HS-5 (cell line): ENCODE measurements at regions not wholly inside any gene's neighbourhood (a gene's known extent, or its start where the extent isn't known, plus 50 kb on each side); places are given as distances from the start of the nearest gene placed in this dataset.
"Not testable (repeated sequence)": the region's sequence is repeated elsewhere in the genome, so short reads cannot be mapped to it uniquely, and the experiment has no call there.

ENCODE experiments used
- DNase-seq: peaks from one replicate; pipeline ENCODE4 v3.0.0-alpha.2; 2012; ENCODE audit warnings: low read depth

DNA sequence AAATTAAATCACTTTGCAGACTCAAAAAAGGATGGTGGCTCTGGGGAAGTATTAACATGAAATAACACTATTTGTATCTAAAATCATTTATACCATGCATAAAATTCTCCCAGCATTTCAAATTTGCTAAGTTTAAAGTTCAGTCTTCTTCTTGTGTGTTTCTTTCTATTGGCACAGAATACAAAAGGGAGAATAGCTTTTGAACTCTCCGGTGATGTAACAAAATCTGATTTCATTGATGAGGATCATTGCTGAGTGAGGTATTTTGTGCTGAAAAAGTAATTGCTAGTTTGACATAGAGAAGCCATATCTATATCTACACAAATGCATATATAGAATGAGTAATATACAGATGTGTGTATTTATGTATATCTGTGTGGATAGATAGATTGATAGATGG lies 174.8 kb downstream of the LACC1 start:
- no peak for DNase-seq

DNA sequence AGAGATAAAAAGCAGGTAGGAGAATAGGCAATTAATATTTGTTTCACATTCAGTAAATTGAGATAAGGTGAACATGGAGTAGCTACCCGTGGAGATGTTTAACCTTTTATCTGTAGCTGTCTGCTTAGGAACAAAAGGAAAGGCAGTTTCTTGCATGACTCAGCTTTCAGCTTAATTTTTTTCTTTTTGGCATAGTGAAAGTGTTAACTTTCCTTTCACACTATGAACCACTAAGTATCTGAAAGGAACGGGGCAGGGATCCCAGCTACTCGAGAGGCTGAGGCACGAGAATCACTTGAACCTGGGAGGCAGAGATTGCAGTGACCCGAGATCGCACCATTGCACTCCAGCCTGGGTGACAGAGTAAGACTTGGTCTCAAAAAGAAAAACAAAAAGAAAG lies 176.0 kb downstream of the LACC1 start:
- not testable (repeated sequence) for DNase-seq

DNA sequence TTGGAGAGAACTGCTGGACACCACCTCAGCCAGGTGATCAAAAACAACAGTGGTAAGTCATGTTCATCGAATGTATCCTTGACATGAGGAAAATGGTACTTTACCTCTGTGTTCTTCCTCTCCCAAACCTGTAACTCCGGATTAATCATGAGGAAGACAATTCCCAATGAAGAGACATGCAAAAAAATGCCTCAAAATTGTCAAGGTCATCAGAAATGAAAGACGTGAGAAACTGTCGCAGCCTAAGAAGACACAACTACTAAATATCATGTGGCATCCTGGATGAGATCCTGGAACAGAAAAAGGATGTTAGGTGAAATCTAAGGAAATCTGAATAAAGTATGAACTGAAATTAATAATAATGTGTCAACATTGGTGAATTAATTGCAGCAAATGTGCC lies 178.4 kb downstream of the LACC1 start:
- no peak for DNase-seq

DNA sequence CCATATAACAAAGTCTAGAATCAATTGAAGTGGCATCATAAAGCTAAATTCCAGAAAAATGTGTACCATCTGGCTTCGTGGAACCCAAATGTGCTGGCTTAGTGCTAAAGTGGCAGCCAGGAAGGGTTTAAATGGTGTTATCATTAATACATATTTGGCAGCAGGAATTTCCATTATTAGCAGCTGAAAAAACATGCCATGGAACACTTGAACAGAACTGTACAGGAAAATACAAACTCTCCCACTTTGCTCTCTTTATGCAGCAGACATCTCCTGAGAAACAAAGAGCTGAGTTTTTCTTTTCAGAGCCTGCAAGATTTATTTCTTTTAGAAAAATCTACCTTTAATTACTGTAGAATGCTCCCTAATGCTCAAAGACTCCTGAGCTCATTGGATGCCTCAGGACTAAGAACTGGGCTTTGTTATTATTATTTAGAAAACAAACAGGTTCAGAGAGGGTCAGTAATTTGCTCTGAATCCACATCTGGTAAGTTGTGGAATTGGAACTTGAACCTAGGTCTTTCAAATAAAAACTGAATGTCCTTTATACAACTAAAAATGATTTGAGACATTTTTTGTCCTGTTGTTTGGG lies 179.0 kb downstream of the LACC1 start:
- DNase-seq: no peak

DNA sequence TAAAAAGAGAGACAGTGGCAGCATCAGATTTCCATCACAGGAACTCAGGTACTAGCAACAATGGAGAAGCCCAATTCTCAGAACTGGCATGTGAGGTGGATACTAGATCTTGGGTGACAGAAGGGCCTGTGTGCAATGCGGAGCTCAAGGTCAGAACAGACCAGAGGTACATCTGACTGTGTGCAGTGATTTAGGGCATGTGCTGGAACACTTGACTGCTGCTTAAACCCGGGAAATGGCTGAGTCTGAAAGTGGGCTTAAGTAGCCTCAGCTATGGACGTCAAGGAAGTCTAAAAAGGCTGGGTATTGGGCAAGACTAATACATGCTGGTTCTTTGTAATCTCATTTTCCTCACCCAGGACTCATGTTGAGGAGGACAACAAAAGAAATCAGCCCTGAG lies 182.2 kb downstream of the LACC1 start:
- no peak for DNase-seq

DNA sequence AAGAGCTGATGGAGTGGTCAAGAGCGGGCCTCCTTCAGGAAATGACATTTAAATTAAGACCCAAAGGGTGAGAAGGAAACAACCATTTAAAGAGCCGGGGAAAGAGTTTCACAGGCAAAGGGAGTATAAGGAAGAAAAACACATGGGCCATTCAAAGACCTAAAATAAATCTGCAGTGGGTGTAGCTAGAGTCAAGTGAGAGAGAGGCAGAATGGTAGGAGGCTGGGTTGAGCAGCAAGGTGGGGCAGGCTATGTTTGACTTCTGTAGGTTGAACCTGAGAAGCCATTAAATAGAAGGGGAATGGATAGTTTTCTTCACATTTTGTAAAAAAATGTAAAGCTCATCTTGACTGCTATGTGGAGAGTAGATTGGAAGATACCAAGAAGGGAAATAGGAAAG lies 183.8 kb downstream of the LACC1 start:
- no peak for DNase-seq

DNA sequence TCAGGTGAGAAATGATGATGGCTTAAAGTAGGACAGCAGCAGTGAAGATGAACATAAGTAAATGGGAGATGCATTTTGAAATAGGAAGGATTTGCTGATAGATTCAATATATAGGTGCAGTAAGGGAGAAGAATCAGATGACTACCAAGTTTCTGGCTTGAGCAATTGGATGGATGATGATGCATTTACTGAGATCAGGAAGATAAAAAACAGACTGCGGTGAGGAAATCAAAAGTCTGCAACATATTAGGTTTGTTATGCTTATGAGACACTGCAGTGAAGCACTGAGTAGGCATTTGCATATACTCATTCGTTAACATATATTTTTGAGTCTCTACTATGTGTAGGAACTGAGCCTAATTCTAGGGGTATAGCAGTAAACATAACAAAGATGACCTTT lies 184.2 kb downstream of the LACC1 start:
- no peak for DNase-seq

DNA sequence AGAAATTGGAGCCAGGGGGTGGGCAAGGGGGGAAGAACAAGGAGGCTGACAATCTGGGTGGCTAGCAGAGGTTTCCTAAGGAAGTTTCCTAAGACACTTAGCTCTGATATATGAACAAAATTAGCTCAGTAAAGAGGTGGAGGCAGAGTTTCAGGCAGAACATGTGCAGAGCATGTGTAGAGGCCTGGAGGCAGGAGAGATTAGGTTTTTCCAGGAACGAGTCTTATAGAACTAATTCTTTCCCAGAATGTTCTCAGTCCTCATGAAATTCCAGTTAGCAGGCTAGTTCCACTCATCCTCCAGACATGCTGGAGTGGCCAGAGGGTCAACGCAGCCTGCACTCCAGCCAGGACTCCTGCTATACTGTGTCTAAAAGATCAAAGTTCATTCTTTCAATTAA lies 184.7 kb downstream of the LACC1 start:
- no peak for DNase-seq

DNA sequence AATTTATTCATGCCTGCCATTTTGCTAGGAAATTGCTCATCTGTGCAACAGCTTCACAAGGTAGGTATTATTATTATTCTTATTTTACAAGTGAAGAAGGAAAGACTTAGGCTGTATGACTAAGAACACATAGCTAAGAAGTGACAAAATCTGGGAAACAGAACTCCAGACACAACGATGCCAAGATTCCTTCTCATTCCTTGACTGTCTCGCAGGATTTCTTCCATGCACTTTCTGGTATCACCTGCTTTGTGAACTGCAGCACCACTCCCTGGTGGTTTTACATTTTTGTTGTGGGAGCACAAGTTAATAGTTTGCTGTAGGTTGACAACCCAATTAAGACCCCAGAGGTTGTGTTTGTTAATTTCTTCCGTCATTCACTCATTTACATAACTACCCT lies 188.5 kb downstream of the LACC1 start:
- DNase-seq: no peak

DNA sequence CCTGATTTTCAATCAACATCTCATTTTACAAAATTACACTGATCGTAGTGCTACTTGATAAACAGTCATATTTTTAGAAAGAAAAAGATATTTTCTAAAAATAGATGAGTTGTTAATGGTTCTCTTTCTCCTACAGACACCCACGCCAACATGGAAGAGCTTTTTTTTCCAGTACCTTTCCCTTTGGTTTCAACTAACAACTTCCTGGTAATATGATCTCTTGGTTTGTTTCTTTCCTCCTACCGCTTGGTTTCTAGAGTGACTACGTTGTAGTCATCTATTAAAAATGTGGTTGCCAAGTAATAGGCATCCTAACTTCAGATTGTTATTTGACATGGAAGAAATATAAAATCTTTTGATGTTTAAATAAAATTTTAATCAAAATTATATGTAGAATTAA lies 189.0 kb downstream of the LACC1 start:
- DNase-seq: peak; percentile 18

DNA sequence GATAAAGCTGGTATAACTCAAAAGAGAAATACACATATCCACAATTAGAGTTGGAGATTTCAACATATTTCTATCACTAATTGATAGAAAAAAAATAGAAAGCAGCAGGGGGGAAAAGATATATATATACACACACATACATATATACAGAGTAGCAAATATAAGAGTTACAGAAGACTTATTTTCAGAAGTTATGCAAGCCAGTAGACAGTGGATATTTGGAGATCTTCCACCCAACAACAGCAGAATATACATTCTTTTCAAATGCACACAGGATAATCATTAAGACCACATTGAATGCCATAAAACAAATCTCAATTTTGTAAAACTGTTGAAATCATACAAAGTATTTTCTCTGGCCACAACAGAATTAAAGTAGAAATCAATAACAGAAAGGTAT lies 192.8 kb downstream of the LACC1 start:
- no peak for DNase-seq

DNA sequence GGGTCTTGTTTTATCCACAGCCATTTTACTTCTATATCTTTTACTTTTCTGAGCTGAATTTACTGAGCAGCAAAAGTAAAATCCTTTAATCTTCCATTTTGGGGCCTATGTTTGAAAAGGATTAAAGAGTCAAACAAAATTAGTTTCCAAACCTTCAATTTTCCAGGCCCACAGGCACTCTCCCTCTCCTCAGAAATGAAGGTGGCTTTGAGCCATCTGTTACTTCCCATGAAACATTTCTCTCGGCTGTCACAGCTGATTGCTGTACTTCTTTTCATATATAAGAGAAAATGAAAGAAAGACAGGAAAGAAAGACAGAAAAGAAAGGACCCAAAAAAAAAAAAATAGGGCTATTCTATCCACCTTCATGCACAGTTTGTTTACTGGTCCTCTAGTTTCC lies 194.9 kb downstream of the LACC1 start:
- no peak for DNase-seq

DNA sequence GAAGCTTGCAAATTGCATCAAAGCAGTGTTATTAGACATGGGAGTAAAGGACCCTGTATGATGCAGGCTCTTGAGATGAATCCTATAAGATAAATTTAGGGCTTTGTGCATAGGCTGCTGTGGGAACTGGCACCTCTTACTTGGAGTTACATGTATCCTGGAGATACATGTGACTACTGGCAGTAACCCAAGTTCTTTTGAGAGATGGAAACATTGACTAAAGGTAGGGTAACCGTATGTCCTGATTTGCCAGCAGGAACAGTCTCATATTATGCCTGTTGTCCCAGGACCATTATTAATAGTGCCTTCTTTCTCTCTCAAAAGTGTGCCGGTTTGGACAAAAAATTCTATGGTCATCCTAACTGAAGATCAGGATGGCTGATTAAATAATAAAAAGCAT lies 195.4 kb downstream of the LACC1 start:
- DNase-seq: no peak

DNA sequence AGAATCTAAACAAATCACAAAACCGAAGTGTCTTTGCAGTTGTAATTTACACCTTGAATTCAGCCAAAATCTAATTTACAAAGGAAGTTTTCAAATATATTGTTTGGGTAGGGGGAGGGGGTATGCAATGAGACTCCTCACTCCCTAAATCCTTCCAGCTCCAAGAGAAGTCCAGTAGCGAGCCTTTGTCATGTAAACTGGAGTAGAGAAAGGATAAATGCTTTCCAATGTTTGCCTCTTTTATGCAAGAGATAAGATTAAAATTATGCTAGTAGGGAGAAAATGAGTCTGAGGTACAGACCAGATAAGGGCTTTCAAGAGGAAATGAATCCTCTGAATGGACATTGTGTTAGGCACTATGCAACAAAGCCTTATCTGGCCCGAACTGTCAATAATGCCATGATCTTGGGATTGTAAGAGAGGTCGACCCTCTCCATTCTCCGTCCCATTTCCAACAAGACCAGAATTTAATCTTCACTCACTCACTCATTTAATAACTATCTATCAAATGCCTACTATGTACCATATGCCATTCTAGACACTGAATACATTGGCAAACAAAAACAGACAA lies 199.2 kb downstream of the LACC1 start:
- no peak for DNase-seq

DNA sequence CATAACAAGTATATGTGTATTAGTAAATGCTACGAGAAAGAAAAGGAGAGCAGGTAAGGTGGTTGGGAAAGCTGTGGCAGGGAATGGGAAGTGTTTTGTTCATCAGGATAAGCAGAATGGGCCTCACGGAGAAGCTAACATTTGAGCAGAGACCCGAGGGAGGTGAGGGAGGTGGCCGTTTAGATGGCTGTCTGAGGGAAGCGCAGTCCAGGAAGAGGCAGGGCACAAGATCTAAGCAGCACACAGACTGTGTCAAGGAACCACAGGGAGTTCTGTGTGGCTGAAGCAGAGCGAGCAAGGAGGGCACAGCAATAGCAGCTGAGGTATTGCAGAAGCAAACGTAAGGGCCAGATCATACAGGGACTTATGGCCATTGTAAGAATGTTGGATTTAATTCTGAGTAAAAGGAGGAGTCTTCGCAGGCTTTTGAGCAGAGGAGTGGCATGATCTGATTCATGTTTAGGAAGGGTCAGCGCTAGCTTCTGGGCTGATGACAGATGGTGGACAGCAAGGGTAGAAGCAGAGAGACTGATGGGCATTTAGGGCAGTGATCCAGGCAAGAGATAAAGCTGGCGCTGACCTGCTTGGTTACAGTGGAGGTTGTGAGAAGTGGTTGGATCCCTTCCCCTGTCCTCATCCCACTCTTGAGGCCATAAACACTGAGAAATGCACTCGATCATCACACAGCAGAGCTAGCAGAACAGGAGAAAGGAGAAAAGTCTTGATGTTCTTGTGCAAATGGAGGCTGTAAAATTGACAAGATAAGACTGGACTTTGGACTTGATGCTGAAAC lies 199.9 kb downstream of the LACC1 start:
- DNase-seq: no peak

DNA sequence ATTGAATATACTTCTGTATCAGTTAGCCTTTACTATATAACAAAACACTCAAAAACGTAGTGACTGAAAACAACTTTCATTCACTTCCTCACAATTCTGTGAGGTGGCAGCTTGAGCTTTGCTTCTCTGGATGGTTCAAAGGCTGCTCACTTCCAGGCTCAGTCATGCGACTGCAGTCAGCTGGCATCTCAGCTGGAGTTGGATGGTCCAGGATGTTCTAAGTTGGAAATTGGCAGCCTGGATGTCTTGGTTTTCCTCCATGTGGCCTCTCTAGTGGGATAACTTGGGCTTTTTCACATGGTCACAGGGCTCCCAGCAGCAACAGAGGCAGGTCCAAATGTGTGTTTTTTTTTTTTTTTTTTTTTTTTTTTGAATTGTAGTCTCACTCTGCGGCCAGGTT lies 204.4 kb downstream of the LACC1 start:
- DNase-seq: no peak

DNA sequence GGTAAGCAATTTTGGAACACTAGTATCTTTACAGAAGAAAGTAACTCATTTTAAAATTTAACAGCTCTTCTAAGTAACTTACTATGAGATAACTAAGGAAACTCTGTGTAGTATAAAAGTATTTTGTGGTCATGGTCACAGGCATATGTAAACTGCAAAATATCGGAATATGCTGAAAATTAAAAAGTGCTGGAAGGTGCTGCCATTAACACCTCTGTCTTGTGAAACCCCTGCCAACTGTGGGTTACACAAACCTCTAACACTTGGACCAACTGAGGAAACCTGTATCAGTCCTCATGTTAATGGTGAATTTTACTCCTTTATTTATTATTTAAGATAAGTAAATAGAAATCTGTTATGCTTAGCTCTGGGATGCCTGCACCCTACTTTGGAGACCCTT lies 206.7 kb downstream of the LACC1 start:
- no peak for DNase-seq

DNA sequence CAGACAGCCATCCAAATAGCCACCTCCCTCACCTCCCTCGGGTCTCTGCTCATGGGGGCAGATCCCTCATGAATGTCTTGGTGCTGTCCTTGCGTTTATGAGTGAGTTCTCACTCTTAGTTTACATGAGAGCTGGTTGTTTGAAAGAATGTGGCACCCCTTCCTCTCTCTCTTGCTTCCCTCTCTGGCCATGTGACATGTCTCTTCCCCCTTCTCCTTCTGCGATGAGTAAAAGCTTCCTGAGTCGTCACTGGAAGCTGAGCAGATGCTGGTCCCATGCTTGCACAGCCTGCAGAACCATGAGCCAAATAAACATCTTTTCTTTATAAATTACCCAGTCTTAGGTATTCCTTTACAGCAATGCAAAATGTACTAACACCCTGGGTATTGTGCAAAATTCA lies 208.7 kb downstream of the LACC1 start:
- no peak for DNase-seq

DNA sequence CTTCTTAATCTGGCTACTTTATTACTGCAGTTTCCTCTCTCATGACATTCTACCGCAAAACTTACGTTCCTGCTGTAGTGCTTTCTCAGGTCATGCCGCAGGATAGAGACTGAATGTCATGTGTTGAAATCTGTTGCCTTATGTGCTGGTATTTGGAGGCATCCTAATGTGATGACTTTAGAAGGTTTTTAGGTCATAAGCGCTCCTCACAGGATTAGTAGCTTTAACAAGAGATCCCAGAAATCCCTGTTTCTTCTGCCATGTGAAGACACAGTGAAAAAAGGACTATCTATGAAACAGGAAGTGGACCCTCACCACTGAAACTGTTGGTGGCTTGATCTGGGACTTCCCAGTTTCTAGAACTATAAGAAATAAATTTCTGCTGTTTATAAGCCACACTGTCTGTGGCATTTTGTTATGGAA lies 209.3 kb downstream of the LACC1 start:
- DNase-seq: no peak

DNA sequence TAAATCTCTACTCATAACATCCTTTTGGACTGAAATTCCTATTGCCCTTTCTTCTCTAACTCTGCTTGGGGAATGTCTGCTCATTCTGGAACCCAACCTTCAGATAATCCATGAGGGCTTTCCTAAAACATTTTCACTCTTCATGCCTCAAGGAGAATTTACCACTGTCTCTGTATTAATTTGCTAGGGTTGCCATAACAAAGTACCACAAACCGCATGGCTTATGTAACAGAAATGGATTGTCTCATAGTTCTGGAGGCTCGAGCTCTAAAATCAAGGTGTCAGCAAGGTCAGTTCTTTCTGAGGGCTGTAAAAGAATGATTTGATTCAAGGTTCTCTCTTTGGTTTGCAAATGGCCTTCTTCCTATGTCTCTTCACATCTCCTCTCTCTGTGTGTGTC lies 209.7 kb downstream of the LACC1 start:
- no peak for DNase-seq

DNA sequence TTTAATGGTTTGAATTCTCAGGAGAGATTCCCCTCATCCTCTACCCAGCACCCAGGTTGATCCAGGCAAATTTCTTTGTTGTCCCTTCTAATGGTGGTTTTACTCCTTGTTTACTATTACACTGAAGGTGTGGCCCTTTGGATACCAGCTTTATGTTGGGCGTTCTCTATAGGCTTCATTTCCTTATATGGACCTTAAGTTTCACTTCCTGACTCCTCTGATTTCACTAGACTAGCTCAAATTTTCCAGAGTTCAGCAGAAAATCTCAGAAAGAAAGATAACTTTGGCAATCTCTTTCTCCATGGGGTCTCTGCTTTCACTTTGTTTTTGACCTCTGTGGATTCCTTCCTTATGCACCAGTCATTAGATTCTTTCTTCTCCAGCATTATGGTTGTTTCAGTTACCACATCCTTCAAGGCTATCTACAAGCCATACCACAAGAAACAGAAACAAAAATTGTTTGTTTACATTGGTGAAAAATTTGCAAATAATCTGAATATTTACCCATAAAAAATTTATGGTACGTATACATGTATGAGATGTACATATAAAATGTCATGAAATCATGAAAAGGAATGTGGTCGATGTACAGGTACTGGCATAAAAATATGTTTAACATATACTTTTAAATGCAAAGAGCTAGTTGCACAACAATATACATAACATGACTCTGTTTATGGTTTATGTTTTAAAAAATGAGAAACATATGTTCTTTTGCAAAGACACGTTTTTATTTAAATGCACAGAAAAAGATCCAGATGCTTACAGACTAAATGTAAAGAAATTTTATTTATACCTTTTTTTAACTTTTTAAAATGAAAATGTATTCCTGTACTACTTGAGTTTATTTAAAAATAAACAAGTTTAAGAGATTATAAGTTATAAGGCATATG lies 212.6 kb downstream of the LACC1 start:
- no peak for DNase-seq
